PFSK-1 (cell line): ENCODE measurements at regions not wholly inside any gene's neighbourhood (a gene's known extent, or its start where the extent isn't known, plus 50 kb on each side); places are given as distances from the start of the nearest gene placed in this dataset.

Experiments
- POLR2AphosphoS5 ChIP-seq: IDR thresholded peaks from 2 replicates; pipeline ENCODE4 v1.6.1; 2012; ENCODE audit warnings: low read depth, mild to moderate bottlenecking, control low read depth, low read length, moderate library complexity
- SIN3A ChIP-seq: IDR thresholded peaks from 2 replicates; pipeline ENCODE4 v1.6.1; 2012; ENCODE audit warnings: mild to moderate bottlenecking, low read length, moderate library complexity, borderline replicate concordance; ENCODE audit not compliant: insufficient read depth
- TAF1 ChIP-seq: IDR thresholded peaks from 2 replicates; pipeline ENCODE4 v1.6.1; 2012; ENCODE audit warnings: low read length, control low read depth, borderline replicate concordance; ENCODE audit not compliant: insufficient read depth

DNA sequence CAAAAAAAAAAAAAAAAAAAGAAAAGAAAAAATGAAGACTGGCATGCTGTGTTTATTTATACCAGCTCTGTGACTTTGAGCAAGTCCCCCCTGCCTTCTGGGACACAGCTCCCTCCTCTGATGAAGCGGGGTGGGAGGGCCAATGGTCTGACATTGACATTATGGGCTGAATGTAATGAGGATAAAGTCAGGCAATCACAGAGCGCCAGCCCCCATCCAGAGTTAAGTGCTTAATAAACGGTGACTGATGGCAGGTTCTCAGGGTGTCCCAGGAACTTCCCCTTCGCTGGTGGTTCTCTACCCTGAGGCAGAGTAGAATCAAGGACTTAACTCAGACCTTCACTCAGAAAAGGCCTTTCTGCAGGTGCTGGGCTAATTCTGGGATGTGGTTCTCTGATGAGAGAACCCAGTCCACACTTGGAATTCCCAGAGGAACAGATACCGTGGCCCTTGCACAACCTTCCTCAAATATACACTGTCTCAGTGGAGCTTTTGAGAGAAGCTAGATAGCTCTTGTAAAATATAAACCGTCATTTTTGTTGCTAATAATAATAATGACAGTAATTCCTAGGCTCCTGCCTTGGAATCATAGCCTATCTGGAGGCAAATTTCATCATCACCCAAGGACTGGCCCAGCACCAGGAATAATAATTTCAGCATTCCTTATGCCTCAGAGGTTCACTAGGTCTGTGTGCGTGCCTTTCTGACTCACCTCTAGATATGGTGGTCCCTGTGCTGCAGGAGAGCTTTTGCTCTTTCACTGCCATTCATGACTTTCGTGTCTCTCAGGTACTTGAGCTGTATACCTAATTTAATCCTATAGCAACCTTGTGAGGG, 115.8 kb downstream of the RPLP1 start:
- TF ChIP-seq TAF1 (no peak), POLR2AphosphoS5 (no peak), SIN3A (no peak)
